GM21526 (cell line): ENCODE measurements at regions not wholly inside any gene's neighbourhood (a gene's known extent, or its start where the extent isn't known, plus 50 kb on each side); places are given as distances from the start of the nearest gene placed in this dataset.
"Not testable (repeated sequence)": the region's sequence is repeated elsewhere in the genome, so short reads cannot be mapped to it uniquely, and the experiment has no call there.

Experiments
- ATAC-seq: cut with Tn5 transposase; IDR thresholded peaks from one replicate; pipeline ENCODE4 v1.9.1; 2021; ENCODE audit warnings: moderate library complexity; ENCODE audit not compliant: unreplicated experiment, low FRiP score

GRCh38 chr5:162752612-162753011, 684.8 kb upstream of the CCNG1 start:
- no peak for ATAC-seq

- ATAC-seq, result no peak
Observed at GRCh38 chr5:162762119-162762518, 675.3 kb upstream of the CCNG1 start.

GRCh38 chr5:162769019-162769418, 668.4 kb upstream of the CCNG1 start:
- no peak for ATAC-seq

GRCh38 chr5:162785673-162786072, 651.7 kb upstream of the CCNG1 start:
- ATAC-seq, result no peak

GRCh38 chr5:162786234-162786633, 651.2 kb upstream of the CCNG1 start:
- no peak for ATAC-seq

- no peak for ATAC-seq
Observed at GRCh38 chr5:162796507-162796906, 640.9 kb upstream of the CCNG1 start.

GRCh38 chr5:162800301-162800700, 637.1 kb upstream of the CCNG1 start:
- ATAC-seq, result no peak

GRCh38 chr5:162801235-162801634, 636.2 kb upstream of the CCNG1 start:
- ATAC-seq, result no peak

GRCh38 chr5:162806195-162806594, 631.2 kb upstream of the CCNG1 start:
- no peak for ATAC-seq

- no peak for ATAC-seq
Observed at GRCh38 chr5:162811071-162811470, 626.3 kb upstream of the CCNG1 start.

GRCh38 chr5:162816816-162817215, 620.6 kb upstream of the CCNG1 start:
- ATAC-seq, result no peak

GRCh38 chr5:162817364-162817763, 620.0 kb upstream of the CCNG1 start:
- no peak for ATAC-seq

GRCh38 chr5:162821664-162822063, 615.7 kb upstream of the CCNG1 start:
- not testable (repeated sequence) for ATAC-seq

- ATAC-seq, result peak; percentile 85
Observed at GRCh38 chr5:162824360-162824759, 613.0 kb upstream of the CCNG1 start.

GRCh38 chr5:162837155-162837554, 600.2 kb upstream of the CCNG1 start:
- no peak for ATAC-seq

GRCh38 chr5:162842727-162843126, 594.7 kb upstream of the CCNG1 start:
- ATAC-seq, result no peak

- no peak for ATAC-seq
Observed at GRCh38 chr5:162852134-162852533, 585.3 kb upstream of the CCNG1 start.

- ATAC-seq, result no peak
Observed at GRCh38 chr5:162858770-162859169, 578.6 kb upstream of the CCNG1 start.

- ATAC-seq, result no peak
Observed at GRCh38 chr5:162870966-162871365, 566.4 kb upstream of the CCNG1 start.

- no peak for ATAC-seq
Observed at GRCh38 chr5:162882629-162883028, 554.8 kb upstream of the CCNG1 start.

- no peak for ATAC-seq
Observed at GRCh38 chr5:162886717-162887116, 550.7 kb upstream of the CCNG1 start.

- no peak for ATAC-seq
Observed at GRCh38 chr5:162888268-162888667, 549.1 kb upstream of the CCNG1 start.

- no peak for ATAC-seq
Observed at GRCh38 chr5:162911873-162912272, 525.5 kb upstream of the CCNG1 start.
